HL-60 (cell line): ENCODE measurements at regions not wholly inside any gene's neighbourhood (a gene's known extent, or its start where the extent isn't known, plus 50 kb on each side); places are given as distances from the start of the nearest gene placed in this dataset.

Source experiments
- DNase-seq, 2 experiments: peaks; one replicate each; pipeline ENCODE4 v3.0.0-alpha.2; 2010 to 2020; ENCODE audit warnings: low read depth in 1 of 2, low spot score in 1 of 2
- H3K27ac ChIP-seq: fragments of 250-450 bp; sonication (Bioruptor Pico); replicated peaks from 2 replicates; pipeline ENCODE4 v1.5.1; 2020; ENCODE audit warnings: mild to moderate bottlenecking, moderate library complexity
- H3K27me3 ChIP-seq: fragments of 250-450 bp; sonication (Bioruptor Pico); 2 replicates; pipeline ENCODE4 v1.5.1; 2021; ENCODE audit warnings: mild to moderate bottlenecking, moderate library complexity; ENCODE audit not compliant: insufficient read depth, poor library complexity, severe bottlenecking
- H3K4me3 ChIP-seq: replicated peaks from 2 replicates; pipeline ENCODE4 v1.5.1; 2011; ENCODE audit warnings: mild to moderate bottlenecking, control low read depth, low read length; ENCODE audit not compliant: insufficient read depth
- CTCF ChIP-seq: IDR thresholded peaks from one replicate; pipeline ENCODE4 v1.5.1; 2011; ENCODE audit warnings: low read length, control low read depth, inconsistent platforms; ENCODE audit not compliant: insufficient read depth
- GABPA ChIP-seq: IDR thresholded peaks from 2 replicates; pipeline ENCODE4 v1.6.1; 2012; ENCODE audit warnings: low read depth
- POLR2AphosphoS5 ChIP-seq: IDR thresholded peaks from 2 replicates; pipeline ENCODE4 v1.6.1; 2012; ENCODE audit warnings: low read depth
- REST ChIP-seq: IDR thresholded peaks from 2 replicates; pipeline ENCODE4 v1.6.1; 2012; ENCODE audit warnings: low read depth; ENCODE audit not compliant: insufficient replicate concordance
- SPI1 ChIP-seq: IDR thresholded peaks from 2 replicates; pipeline ENCODE4 v1.6.1; 2012; ENCODE audit warnings: low read depth, mild to moderate bottlenecking, borderline replicate concordance

GRCh38 chr3:144058713-144059112, 87.1 kb downstream of the DIPK2A start:
- no peak for DNase-seq
- Histone ChIP-seq H3K27me3 (no peaks in the 10 kb centered on the region), H3K27ac (no peak overlapping the region), H3K4me3 (no peak overlapping the region)
- TF ChIP-seq CTCF = no peak
- no peak for TF ChIP-seq POLR2AphosphoS5
- no peak for TF ChIP-seq REST
- TF ChIP-seq SPI1 = no peak
- no peak for TF ChIP-seq GABPA

- no peak for TF ChIP-seq POLR2AphosphoS5
- TF ChIP-seq SPI1 = no peak
- TF ChIP-seq GABPA = no peak
- no peak for TF ChIP-seq REST
- TF ChIP-seq CTCF = no peak
- H3K27me3 ChIP-seq = no peaks in the 10 kb centered on the region
- H3K27ac ChIP-seq = no peak overlapping the region
- DNase-seq = no peak
- no peak overlapping the region for H3K4me3 ChIP-seq
Measured at GRCh38 chr3:144059481-144059880, 87.9 kb downstream of the DIPK2A start.

GRCh38 chr3:144060881-144061280, 89.3 kb downstream of the DIPK2A start:
- TF ChIP-seq POLR2AphosphoS5 (no peak), SPI1 (no peak), GABPA (no peak), REST (no peak), CTCF (no peak)
- H3K27me3 ChIP-seq = no peaks in the 10 kb centered on the region
- no peak overlapping the region for H3K27ac ChIP-seq
- H3K4me3 ChIP-seq = no peak overlapping the region
- no peak for DNase-seq
